Astrocyte of the cerebellum (primary cell): ENCODE measurements at regions not wholly inside any gene's neighbourhood (a gene's known extent, or its start where the extent isn't known, plus 50 kb on each side); places are given as distances from the start of the nearest gene placed in this dataset.

ENCODE experiments used
- DNase-seq: peaks from one replicate; pipeline ENCODE4 v3.0.0-alpha.2; 2011; ENCODE audit warnings: low read depth
- H3K4me3 ChIP-seq: 2 replicates; pipeline ENCODE4 v1.5.1; 2011; ENCODE audit warnings: mild to moderate bottlenecking, low read depth, low read length, moderate library complexity
- in situ Hi-C: cut with HindIII; loops from 2 replicates; pipeline ENCODE4 v1.10.0; 2017; ENCODE audit warnings: low sequenced_read_pairs
- TF ChIP-seq, protein P1 (sequence below): IDR thresholded peaks from 2 replicates; pipeline ENCODE4 v1.5.1; 2012; ENCODE audit warnings: low read length, low read depth, moderate library complexity, mild to moderate bottlenecking; ENCODE audit errors: missing control alignments

GRCh38 chr14:58887931-58888330 lies 250.2 kb downstream of the DACT1 start:
- H3K4me3 ChIP-seq = no peak overlapping the region
- in situ Hi-C loops = no loop called here
- TF ChIP-seq, protein P1, sequence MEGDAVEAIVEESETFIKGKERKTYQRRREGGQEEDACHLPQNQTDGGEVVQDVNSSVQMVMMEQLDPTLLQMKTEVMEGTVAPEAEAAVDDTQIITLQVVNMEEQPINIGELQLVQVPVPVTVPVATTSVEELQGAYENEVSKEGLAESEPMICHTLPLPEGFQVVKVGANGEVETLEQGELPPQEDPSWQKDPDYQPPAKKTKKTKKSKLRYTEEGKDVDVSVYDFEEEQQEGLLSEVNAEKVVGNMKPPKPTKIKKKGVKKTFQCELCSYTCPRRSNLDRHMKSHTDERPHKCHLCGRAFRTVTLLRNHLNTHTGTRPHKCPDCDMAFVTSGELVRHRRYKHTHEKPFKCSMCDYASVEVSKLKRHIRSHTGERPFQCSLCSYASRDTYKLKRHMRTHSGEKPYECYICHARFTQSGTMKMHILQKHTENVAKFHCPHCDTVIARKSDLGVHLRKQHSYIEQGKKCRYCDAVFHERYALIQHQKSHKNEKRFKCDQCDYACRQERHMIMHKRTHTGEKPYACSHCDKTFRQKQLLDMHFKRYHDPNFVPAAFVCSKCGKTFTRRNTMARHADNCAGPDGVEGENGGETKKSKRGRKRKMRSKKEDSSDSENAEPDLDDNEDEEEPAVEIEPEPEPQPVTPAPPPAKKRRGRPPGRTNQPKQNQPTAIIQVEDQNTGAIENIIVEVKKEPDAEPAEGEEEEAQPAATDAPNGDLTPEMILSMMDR = no peak
- DNase-seq = no peak

GRCh38 chr14:58898655-58899316 lies 261.0 kb downstream of the DACT1 start:
- no peak overlapping the region for H3K4me3 ChIP-seq
- DNase-seq = peak; percentile 71
- TF ChIP-seq, protein P1 = no peak
- in situ Hi-C loops = no loop called here

GRCh38 chr14:58899317-58899713 lies 261.6 kb downstream of the DACT1 start:
- in situ Hi-C loops = no loop called here
- no peak overlapping the region for H3K4me3 ChIP-seq
- no peak for DNase-seq
- TF ChIP-seq, protein P1 = no peak

DNA sequence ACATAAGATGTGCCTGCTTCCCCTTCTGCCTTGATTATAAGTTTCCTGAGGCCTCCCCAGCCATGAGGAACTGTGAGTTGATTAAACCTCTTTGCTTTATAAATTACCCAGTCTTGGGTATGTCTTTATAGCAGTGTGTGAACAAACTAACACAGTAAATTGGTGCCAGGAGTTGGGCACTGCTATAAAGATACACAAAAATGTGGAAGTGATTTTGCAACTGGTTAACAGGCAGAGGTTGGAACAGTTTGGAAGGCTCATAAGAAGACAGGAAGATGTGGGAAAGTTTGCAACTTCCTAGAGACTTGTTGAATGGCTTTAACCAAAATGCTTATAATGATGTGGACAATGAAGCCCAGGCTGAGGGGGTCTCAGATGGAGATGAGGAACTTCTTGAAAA lies 264.1 kb downstream of the DACT1 start:
- TF ChIP-seq, protein P1 = no peak
- in situ Hi-C loops = no loop called here
- DNase-seq = no peak
- H3K4me3 ChIP-seq = no peak overlapping the region

DNA sequence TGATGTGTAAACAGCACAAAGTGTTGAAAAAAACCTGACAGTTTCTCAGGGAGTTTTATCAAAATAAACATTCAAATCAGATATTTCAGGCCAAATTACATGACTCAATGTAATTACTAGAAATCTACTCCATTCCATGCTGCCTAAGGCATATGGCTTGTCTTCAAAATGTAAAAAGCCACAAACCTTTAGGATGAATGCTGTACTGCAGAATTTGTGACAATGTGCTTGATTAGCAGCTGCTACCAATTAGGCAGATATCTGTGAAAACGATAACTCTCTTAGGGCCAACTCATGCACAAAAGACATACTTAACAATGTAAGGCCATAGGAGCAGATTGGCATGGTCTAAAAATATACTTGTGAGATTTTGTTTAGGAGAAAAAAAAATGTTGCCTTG lies 267.0 kb downstream of the DACT1 start:
- in situ Hi-C loops = no loop called here
- no peak for DNase-seq
- H3K4me3 ChIP-seq = no peak overlapping the region
- TF ChIP-seq, protein P1 = no peak

DNA sequence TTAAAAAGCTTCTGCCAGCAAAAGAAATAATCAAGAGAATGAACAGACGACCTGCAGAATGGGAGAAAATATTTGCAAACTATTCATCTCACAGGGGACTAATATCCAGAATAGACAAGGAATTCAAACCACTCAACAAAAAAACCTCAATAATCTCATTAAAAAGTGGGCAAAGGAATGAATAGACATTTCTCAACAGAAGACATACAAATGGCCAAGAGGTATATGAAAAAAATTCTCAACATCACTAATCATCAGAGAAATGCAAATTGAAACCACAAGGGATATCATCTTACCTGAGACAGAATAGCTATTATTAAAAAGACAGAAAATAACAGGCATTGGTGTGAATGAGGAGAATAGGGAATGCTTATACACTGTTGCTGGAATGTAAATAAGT lies 270.0 kb downstream of the DACT1 start:
- in situ Hi-C loops = no loop called here
- TF ChIP-seq, protein P1 = no peak
- H3K4me3 ChIP-seq = no peak overlapping the region
- peak; percentile 20 for DNase-seq
